Body of pancreas (tissue), 4 donors: ENCODE measurements at regions not wholly inside any gene's neighbourhood (a gene's known extent, or its start where the extent isn't known, plus 50 kb on each side); places are given as distances from the start of the nearest gene placed in this dataset.

ENCODE experiments used
- POLR2A ChIP-seq, 3 donors: fragments of 450-650 bp; IDR thresholded peaks; one replicate each; pipeline ENCODE4 v1.6.1; 2016; ENCODE audit warnings: antibody characterized with exemption in 3 of 3, mild to moderate bottlenecking in 2 of 3
- TF ChIP-seq, protein P1 (sequence below), 7 experiments: fragments of 450-650 bp in 4 of 7; fragments of 200-600 bp in 3 of 7; sonication (generic) in 3 of 7; IDR thresholded peaks; one replicate each; pipeline ENCODE4 v1.5.1; 2016 to 2019; ENCODE audit warnings: antibody characterized with exemption in 7 of 7

DNA sequence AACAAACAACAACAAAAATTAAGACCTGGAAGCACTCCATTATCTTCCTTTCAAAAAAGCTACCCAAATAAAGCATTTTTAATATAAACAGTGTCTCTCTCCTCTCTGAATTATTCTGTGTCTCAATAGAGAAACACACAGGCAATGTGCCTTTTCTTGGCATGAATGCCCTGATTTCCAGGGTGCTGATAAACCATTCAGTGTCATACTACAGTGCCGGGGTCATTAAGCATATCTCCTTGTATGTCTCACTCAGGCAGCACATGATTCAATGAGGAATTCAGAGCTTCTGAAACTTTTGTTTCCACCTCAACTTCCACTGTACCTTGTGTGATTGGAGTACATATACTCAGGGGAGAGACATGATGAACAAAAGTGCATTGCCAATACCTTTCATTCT, 294.0 kb upstream of the SLC24A2 start:
- TF ChIP-seq, protein P1, sequence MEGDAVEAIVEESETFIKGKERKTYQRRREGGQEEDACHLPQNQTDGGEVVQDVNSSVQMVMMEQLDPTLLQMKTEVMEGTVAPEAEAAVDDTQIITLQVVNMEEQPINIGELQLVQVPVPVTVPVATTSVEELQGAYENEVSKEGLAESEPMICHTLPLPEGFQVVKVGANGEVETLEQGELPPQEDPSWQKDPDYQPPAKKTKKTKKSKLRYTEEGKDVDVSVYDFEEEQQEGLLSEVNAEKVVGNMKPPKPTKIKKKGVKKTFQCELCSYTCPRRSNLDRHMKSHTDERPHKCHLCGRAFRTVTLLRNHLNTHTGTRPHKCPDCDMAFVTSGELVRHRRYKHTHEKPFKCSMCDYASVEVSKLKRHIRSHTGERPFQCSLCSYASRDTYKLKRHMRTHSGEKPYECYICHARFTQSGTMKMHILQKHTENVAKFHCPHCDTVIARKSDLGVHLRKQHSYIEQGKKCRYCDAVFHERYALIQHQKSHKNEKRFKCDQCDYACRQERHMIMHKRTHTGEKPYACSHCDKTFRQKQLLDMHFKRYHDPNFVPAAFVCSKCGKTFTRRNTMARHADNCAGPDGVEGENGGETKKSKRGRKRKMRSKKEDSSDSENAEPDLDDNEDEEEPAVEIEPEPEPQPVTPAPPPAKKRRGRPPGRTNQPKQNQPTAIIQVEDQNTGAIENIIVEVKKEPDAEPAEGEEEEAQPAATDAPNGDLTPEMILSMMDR (IDR thresholded peaks at IDR 0.05): no peak
- TF ChIP-seq POLR2A (IDR thresholded peaks at IDR 0.05): no peak
